Kidney glomerular epithelial cell (primary cell): ENCODE measurements at regions not wholly inside any gene's neighbourhood (a gene's known extent, or its start where the extent isn't known, plus 50 kb on each side); places are given as distances from the start of the nearest gene placed in this dataset.
"Not testable (repeated sequence)": the region's sequence is repeated elsewhere in the genome, so short reads cannot be mapped to it uniquely, and the experiment has no call there.

ENCODE experiments used
- DNase-seq: peaks from one replicate; lab custom pipeline; 2025; lab: John Stamatoyannopoulos, UW

DNA sequence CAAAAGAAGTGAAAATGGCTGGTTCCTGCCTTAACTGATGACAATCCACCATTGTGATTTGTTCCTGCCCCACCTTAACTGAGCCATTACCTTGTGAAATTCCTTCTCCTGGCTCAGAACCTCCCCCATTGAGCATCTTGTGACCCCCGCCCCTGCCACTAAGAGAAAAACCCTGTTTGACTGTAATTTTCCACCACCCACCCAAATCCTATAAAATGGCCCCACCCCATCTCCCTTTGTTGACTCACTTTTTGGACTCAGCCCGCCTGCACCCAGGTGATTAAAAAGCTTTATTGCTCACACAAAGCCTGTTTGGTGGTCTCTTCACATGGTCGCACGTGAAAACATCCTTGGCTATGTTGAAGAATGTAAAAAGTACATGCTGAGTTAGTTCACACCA lies 197.6 kb upstream of the FBN2 start:
- not testable (repeated sequence) for DNase-seq

GRCh38 chr5:128736553-128736952 lies 198.5 kb upstream of the FBN2 start:
- DNase-seq, result no peak

DNA sequence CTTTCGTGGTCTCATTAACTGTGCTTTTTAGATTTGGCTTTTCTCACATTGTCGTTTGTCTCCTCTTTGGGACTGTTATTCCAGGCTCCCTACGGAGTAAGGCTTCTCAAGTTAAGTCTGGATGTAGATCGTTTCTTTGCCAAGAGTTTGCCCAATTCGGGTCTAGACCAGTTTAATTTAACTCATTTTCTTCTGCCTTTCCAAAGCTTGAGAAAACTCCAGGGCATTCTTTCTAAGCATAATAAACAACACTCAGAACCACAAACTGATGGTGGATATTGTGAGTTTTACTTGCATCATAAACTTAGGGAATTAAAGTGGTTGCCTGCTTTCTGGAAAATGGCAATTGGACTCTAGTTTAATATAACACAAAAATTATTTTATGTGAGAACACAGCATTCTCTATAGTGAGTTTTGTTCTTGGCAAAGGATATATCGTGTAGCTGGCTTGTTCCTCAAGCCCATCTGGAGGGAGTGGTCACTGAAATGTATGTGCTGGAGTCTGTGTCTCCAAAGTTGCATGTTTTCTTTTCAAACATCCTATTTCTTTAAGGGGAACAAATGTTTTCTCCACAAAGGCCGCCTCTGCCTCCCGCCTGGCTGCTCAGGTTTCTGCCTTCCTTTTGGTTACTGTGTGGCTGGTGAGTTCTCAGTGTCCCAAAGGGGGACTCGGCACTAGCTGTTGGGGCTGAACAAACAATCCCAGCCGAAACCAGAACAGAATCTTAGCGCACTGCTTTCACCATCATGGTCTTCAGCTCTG lies 211.3 kb upstream of the FBN2 start:
- no peak for DNase-seq

DNA sequence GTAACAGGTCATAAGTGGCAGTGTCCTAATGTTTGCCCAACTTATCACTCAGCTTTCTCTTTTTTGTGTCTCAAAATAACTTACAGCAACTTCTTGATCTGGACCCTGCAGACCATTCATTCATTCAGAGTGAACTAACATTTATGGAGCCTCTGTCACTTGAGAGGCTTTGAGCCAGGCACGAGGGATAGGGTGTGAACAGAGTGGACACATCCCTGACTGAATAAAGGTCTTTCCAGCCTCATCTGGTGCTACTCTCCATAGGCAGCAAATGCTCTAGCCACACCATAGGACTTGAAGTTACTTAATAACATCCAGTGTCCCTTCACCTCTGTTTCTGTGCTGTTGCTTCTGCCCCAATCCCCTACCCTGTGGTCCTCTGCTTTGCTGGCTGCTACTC lies 212.1 kb upstream of the FBN2 start:
- no peak for DNase-seq

DNA sequence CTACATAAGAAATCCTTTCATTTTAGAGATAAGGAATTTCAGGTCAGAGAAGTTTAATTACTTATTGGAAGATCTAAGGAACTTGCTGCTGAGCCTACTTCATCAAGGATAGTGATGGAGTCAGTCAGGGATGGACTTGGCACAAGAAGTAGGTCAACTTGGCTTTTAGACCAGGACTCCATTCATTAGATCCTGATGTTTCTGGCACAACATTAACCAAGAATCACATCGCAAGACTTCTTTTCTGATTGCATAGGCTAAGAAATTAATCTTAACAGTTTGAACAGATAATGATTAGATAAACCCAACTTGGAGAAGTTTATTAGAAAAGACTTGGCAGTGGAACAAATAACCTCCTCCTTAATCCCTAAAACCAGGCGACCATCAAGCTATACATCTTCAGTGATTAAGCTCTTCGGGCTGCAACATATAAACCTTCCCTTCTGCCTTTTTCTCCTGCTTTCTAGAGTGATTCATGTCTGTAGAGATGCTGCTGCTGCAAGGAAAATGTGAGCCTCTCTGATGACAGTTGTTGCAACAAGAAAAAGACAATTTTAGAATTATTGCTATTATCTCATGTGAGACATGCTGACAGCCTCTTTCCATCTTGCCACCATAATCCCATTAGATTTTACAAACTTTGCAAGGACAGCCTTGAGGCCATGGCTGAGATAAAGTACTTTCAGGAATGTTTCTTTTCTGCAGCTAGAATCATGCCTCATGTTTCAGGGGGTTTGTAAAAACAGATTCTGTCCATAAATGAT lies 207.9 kb upstream of the SLC27A6 start:
- no peak for DNase-seq

- no peak for DNase-seq
These were observed 202.5 kb upstream of the SLC27A6 start for GRCh38 chr5:128762661-128763306.

DNA sequence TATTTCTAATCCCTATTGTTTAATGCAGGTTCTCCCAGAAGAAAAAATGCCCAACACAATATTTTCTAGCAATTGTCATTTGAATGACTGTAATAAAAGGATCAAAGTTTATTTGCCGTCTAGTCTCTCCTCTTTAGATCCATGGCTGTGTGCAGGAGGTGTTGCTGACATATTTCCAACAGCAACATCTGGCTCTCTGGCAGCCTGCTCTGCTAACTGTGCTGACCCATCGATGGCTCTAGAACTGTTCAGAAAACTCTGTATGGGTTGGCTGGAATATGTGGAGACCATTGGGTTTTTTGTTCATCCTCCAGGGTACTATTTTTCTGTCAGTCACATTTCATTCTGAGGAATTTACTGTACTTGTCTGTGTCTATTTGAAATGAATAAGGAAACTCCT lies 202.0 kb upstream of the SLC27A6 start:
- no peak for DNase-seq

DNA sequence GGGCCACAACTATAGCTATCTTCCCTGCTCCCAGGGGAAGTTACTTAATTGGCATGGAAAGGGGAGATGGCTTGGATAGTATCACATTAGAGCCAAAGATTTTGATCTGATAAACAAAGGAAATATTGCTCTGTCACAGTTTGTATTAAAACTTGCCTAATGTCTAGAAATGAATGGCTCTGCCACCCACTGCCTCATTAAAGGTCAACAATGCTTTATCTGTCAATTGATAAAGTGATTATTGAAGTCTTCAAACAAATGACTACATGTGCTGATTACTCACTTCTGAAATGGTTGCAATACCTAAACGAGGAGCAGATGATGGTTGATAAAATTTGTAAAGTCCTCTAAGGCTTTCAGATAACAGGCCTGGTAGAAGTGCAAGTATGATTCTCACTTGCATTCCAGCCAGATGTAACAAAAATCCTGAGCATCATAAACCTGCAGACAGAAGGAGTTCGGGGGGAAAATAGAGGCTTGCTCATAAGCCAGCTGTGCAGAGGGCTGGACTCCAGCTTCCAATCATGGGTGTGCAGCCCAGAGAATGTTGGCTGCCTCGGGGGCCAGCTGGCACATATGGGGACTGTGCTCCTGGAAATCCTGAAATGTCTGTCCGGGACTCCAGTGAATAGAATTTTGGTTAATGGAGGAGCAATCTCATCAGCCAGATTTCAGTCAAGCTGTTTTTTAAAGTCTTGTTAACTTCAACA lies 200.5 kb upstream of the SLC27A6 start:
- no peak for DNase-seq

DNA sequence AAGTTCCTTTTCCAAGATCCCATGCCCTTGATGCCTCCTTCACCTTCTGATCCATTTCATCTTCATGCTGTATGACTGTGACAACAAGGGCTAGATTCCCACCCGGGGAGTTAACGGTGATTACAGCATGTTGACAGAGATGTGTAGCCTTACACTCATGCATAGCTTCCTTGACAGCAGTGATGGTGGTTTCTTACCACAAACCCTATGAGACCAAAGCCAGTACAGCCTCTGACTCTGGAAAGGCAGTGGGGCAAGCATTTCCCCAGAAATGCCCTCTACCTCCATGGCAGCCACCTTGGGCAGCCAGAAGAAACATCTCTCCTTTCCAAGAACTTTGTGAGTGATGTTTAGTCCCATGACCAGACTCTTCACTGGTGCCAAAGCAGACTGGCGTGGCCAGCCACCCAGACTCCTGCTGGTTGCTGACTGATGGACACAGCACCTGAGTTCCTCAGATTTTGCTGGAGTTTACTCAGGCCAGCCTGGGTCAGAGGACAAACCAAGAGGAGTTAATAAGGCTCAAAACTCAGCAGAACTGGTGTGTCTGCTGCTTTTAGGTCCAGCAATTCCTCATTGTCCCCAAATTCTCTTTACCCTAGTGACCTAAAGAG lies 199.7 kb upstream of the SLC27A6 start:
- DNase-seq, result no peak

GRCh38 chr5:128766406-128766805 lies 198.9 kb upstream of the SLC27A6 start:
- DNase-seq, result no peak

DNA sequence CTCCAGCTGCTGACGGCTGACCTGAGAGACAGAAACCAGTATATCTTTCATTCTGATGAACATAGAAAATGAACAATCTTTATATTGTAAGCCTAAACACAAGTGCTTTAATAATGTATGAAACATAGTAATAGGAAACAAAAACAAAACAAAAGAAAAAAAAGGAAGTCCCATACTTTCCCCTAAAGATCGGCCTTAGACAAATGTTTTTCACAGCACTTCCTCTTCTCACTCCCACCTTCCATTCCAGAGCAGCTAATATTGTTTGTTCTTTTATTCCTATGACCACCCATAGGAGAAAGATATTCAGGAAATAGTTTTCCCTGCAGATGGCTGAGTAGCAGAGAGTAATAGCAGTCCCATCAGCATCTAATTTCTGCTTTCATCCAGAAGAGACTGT lies 194.4 kb upstream of the SLC27A6 start:
- DNase-seq, result no peak

DNA sequence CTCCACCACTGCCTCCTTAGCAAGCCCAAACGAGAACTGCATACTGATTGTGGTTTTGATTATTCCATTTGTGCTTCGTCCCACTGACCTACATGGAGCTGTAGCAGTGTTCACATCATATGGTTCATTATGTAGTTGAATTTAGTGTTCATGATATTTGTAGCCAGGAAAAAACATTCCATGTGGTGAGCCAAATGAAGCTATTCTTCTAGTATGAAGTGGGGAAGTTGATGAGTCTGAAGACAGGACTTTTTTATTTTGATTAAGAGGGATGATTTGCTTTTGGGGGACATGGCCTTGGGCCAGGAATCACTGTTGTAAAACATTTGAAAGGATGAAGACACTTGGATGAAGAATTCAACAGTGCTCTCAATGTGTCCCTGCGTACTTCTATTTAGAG lies 192.9 kb upstream of the SLC27A6 start:
- no peak for DNase-seq

DNA sequence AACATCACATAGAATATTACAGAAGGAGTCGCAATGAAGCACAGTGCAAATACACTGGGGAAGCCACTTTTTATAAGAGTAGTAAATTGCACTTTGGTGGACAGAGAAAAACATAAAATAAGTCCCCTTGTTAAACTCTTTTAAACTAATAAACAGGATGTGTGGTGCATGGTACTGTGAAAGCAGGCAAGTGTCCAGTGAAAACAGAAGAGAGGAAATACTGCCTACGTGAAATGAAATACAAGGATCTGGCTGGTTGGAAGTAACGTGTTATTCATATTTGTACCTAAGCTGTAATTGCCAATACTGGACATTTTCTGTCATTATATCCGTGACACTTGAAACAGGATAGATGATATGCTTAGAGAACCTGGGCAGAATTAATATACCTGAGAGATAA lies 191.9 kb upstream of the SLC27A6 start:
- DNase-seq, result no peak

DNA sequence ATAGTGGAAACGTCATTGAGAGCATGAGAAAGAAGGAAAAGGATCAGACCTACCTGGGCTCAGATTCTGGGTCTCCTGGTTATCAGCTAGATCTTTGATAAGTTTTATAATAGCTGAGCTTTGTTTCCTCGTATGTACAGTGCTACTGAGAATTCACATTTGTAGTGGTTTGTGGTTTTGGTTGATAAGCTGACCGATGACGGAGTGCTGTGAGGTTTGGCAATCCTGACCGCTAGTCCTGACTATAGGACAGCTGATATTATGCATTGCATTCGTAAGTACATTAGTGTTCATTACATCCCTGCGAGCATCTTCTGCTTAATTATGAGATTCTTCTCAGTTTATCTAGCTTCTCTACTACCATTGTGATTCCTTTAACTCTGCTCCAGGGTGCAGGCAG lies 190.7 kb upstream of the SLC27A6 start:
- DNase-seq, result no peak

DNA sequence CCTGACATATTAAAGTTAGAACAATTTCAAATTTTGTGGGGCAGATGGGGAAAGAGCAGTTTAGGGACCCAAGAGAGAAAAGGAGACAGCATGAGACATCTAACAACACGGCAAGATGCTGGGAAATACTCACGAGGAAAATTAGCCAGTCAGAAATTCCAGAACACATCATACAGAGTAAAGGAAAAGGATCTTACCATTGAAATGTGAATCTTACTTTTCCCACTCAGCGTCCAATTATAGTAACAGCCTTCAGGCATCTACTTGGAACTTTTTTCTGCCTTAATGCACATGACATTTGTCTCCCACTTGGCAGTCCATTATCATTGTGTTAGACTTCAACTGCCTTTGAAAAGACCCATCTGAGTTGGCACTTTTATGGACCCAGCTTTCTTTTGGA lies 189.7 kb upstream of the SLC27A6 start:
- no peak for DNase-seq

DNA sequence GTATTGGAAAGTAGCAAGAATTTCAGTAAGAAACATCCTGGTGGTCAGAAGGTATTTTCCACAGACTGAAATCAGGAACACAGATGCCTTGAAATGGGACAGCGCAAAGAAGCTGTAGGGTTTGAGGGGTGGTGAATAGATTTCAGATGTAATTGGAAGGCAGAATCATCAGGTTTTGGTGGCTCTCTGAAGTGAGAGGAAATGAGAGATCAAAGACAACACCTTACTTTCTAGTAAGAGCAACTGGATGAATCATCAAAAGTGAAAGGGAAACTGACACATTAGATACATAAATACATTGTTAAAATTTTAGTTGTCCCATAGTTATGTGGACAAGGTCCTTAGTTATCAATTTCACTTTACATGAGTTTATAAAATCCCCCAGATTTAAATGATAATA lies 188.2 kb upstream of the SLC27A6 start:
- DNase-seq, result no peak

DNA sequence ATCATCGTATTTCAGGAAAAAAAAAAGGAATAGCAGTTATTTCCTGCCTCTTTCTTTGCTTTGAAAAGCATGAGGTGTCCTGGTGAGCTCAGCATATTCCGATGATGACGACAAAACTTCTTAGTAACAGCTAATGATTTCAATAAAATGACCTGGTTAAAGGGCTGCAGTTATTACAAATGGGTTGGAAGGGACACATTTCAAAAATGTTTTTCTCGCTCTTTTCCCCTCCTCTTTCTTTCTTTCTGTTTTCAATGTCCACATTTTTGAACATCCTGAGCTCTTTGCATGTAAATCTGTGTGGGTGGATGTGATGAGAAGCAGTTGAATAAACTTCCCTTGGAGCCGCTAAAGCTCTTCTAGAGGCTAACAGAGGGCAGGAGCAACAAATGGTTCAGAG lies 186.8 kb upstream of the SLC27A6 start:
- no peak for DNase-seq

DNA sequence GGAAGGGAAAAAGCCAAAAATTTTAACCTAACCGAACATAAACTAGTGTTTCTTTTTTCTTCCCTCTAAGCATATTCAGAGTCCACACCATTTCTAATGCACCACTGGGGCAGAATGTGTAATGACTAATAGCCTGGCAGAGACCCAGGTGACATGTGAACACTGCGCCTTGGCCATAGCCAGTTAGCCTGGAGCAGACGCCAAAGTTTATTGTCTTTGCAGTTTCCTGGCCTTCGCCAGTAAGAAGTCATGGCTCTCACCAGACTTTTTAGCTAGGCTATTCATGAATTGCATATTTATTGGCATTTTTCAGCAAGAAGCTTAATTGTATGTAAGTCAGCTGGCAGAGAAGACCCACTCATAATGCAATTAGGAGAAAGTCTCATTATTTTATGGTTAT lies 182.8 kb upstream of the SLC27A6 start:
- DNase-seq, result no peak

DNA sequence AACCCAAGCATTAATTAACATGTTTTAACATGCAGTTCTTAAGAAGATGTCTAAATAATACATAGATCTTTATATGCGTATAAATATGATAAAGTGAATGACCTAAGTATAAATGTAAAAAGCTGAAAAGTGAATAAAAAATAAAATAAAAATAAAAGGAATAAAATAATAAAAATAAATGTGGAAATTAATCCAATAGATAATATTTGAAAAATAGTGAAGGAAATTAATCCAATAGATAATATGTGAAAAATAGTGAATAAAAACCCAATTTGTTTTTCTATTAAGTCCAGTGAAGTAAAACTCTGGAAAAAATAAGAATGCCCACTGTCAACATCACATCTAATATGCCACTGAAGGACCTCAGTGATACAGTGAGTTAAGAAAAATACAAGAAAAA lies 180.6 kb upstream of the SLC27A6 start:
- no peak for DNase-seq

- DNase-seq, result no peak
These were observed 174.0 kb upstream of the SLC27A6 start for GRCh38 chr5:128791312-128791711.

DNA sequence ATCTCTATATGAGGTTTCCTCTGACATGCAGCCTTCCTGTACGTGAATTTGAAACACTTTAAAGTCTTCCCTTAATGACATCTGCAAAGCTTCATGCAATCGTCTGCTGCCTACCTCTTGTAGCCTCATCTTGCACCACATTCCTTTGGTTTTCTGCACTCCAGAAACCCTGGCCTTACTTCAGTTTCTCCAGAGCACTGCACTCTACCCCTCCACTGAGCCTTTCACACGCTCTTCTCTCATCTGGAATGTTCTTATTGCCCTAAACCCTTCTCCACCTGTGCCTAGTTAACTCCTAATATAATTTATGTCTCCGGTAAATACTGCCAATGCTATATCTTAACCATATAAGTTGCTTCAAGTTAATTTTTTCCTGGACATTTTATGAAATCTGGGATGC lies 168.8 kb upstream of the SLC27A6 start:
- no peak for DNase-seq

GRCh38 chr5:128798871-128799270 lies 166.4 kb upstream of the SLC27A6 start:
- DNase-seq, result no peak
